HepG2 (cell line): ENCODE measurements at regions not wholly inside any gene's neighbourhood (a gene's known extent, or its start where the extent isn't known, plus 50 kb on each side); places are given as distances from the start of the nearest gene placed in this dataset.

Source experiments
- ARID4A ChIP-seq: sonication (generic); formaldehyde crosslinking; IDR thresholded peaks from 2 replicates; pipeline ENCODE4 v1.5.0; 2020; ENCODE audit warnings: mild to moderate bottlenecking, missing genetic modification reagents, borderline replicate concordance
- KLF13 ChIP-seq: sonication (generic); formaldehyde crosslinking; IDR thresholded peaks from 2 replicates; pipeline ENCODE4 v1.4.0; 2020; ENCODE audit warnings: mild to moderate bottlenecking, missing genetic modification reagents
- NKX3-1 ChIP-seq: sonication (generic); formaldehyde crosslinking; IDR thresholded peaks from 2 replicates; pipeline ENCODE4 v1.5.0; 2020; ENCODE audit warnings: missing genetic modification reagents
- SALL2 ChIP-seq: sonication (generic); formaldehyde crosslinking; IDR thresholded peaks from 2 replicates; pipeline ENCODE4 v1.8.1; 2023; ENCODE audit warnings: mild to moderate bottlenecking, missing genetic modification reagents, inconsistent platforms
- SMC3 ChIP-seq: IDR thresholded peaks from 2 replicates; pipeline ENCODE4 v1.6.1; 2011; ENCODE audit warnings: low read length, improper control_type of control experiment
- SOX6 ChIP-seq, 2 experiments: fragments of 450-650 bp in 1 of 2; sonication (generic) in 1 of 2; formaldehyde crosslinking in 1 of 2; IDR thresholded peaks; 2 replicates each; pipeline versions ENCODE4 v1.4.0 to v1.6.1; 2017 to 2020; ENCODE audit warnings: antibody characterized with exemption in 1 of 2, mild to moderate bottlenecking in 1 of 2, missing genetic modification reagents in 1 of 2
- STAG1 ChIP-seq: sonication (generic); formaldehyde crosslinking; IDR thresholded peaks from 2 replicates; pipeline ENCODE4 v1.4.0; 2020; ENCODE audit warnings: missing genetic modification reagents
- TBP ChIP-seq: sonication (generic); formaldehyde crosslinking; IDR thresholded peaks from 2 replicates; pipeline ENCODE4 v1.5.0; 2020; ENCODE audit warnings: missing genetic modification reagents
- THAP9 ChIP-seq: sonication (generic); formaldehyde crosslinking; IDR thresholded peaks from 2 replicates; pipeline ENCODE4; 2020; ENCODE audit warnings: missing genetic modification reagents, mild to moderate bottlenecking, borderline replicate concordance
- ZNF230 ChIP-seq: sonication (generic); formaldehyde crosslinking; IDR thresholded peaks from 2 replicates; pipeline ENCODE4 v1.4.0; 2020; ENCODE audit warnings: mild to moderate bottlenecking, missing genetic modification reagents
- ZNF253 ChIP-seq: sonication (generic); formaldehyde crosslinking; IDR thresholded peaks from 2 replicates; pipeline ENCODE4 v1.8.0; 2022; ENCODE audit warnings: mild to moderate bottlenecking, missing genetic modification reagents, borderline replicate concordance
- ZNF432 ChIP-seq: sonication (generic); formaldehyde crosslinking; IDR thresholded peaks from 2 replicates; pipeline ENCODE4 v1.5.0; 2020; ENCODE audit warnings: missing genetic modification reagents, mild to moderate bottlenecking, borderline replicate concordance
- ZNF546 ChIP-seq: sonication (generic); formaldehyde crosslinking; conservative IDR thresholded peaks from 2 replicates; pipeline ENCODE4 v1.8.1; 2023; ENCODE audit warnings: mild to moderate bottlenecking, missing genetic modification reagents
- TF ChIP-seq, protein P1 (sequence below): IDR thresholded peaks from 2 replicates; pipeline ENCODE4 v1.6.1; 2018; ENCODE audit warnings: missing genetic modification reagents
- TF ChIP-seq, protein P2 (sequence below): sonication (generic); formaldehyde crosslinking; IDR thresholded peaks from 2 replicates; pipeline ENCODE4 v1.5.0; 2020; ENCODE audit warnings: mild to moderate bottlenecking, missing genetic modification reagents, moderate library complexity

GRCh38 chr20:51966296-51966971 is 164.1 kb upstream of the SALL4 start (continued):
- peak; percentile 90 for TF ChIP-seq SMC3
- no peak for TF ChIP-seq TBP (CRISPR knock-in tag)
- TF ChIP-seq ZNF230 = no peak
- TF ChIP-seq ARID4A (CRISPR knock-in tag) = no peak
- no peak for TF ChIP-seq SOX6 (IDR thresholded peaks at IDR 0.05)
- TF ChIP-seq SOX6 (CRISPR knock-in tag; IDR thresholded peaks at IDR 0.05) = no peak
- TF ChIP-seq KLF13 = no peak
- TF ChIP-seq ZNF546 (CRISPR knock-in tag) = no peak
- TF ChIP-seq THAP9 (CRISPR knock-in tag) = no peak
- no peak for TF ChIP-seq NKX3-1
- no peak for TF ChIP-seq SALL2 (CRISPR knock-in tag)
- TF ChIP-seq, protein P1, sequence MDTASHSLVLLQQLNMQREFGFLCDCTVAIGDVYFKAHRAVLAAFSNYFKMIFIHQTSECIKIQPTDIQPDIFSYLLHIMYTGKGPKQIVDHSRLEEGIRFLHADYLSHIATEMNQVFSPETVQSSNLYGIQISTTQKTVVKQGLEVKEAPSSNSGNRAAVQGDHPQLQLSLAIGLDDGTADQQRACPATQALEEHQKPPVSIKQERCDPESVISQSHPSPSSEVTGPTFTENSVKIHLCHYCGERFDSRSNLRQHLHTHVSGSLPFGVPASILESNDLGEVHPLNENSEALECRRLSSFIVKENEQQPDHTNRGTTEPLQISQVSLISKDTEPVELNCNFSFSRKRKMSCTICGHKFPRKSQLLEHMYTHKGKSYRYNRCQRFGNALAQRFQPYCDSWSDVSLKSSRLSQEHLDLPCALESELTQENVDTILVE = no peak
- TF ChIP-seq ZNF432 (CRISPR knock-in tag) = no peak
- TF ChIP-seq, protein P2, sequence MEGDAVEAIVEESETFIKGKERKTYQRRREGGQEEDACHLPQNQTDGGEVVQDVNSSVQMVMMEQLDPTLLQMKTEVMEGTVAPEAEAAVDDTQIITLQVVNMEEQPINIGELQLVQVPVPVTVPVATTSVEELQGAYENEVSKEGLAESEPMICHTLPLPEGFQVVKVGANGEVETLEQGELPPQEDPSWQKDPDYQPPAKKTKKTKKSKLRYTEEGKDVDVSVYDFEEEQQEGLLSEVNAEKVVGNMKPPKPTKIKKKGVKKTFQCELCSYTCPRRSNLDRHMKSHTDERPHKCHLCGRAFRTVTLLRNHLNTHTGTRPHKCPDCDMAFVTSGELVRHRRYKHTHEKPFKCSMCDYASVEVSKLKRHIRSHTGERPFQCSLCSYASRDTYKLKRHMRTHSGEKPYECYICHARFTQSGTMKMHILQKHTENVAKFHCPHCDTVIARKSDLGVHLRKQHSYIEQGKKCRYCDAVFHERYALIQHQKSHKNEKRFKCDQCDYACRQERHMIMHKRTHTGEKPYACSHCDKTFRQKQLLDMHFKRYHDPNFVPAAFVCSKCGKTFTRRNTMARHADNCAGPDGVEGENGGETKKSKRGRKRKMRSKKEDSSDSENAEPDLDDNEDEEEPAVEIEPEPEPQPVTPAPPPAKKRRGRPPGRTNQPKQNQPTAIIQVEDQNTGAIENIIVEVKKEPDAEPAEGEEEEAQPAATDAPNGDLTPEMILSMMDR (CRISPR knock-in tag) = peak; percentile 88
- no peak for TF ChIP-seq ZNF253 (CRISPR knock-in tag)
- peak; percentile 91 for TF ChIP-seq STAG1 (CRISPR knock-in tag)
- TF ChIP-seq, all 625 proteins: peak for 24
